ENCODE measurements at regions not wholly inside any gene's neighbourhood (a gene's known extent, or its start where the extent isn't known, plus 50 kb on each side); places are given as distances from the start of the nearest gene placed in this dataset.
"Not testable (repeated sequence)": the region's sequence is repeated elsewhere in the genome, so short reads cannot be mapped to it uniquely, and the experiment has no call there.

DNA sequence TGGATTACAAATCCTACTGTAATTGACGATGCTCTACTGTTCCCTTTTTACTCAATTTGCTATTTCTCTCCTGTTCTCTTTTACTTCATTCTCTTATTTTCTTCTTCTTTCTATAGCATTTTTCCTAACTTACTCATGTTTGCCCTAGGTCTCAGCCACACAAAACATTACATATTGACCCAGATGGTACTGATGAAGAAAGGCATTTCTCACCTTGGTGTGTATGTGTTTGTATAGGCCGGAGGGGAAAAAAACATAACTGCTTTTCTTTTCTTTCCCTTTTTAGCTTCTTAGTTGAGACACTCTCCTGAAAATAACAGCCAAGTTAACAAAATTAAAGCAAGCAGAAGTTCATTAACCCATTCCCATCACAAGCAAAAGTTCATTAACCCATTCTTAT is 1019.8 kb upstream of the CDH18 start:
- no peak for DNase-seq

DNA sequence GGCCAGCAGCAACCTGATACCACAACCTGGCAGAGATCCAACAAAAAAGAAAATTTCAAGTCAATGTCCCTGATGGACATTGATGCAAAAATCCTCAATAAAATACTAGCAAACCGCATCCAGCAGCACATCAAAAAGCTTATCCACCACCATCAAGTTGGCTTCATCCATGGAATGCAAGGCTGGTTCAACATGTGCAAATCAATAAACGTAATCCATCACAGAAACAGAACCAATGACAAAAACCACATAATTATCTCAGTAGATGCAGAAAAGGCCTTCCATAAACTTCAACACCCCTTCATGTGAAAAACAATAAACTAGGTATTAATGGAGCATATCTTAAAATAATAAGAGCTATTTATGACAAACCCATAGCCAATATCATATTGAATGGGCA is 1000.9 kb upstream of the CDH18 start:
- DNase-seq: not testable (repeated sequence)

DNA sequence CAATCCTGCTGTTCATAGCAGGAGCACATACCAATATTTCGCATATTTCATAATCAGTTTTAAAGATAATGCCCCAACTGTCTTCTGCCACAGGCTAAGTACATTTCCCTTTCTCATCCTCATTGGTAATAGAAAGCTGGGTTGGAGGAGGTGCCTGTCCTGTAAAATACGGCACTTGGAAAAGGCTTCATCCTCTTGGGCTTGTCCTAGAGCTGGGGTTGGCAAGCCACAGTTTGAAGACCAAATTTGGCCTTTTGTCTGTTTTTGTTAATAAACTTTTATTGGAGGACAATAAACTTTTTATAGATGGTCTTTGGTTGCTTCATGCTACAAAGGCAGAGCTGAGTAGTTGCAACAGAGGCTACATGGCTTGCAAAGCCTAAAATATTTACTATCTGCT is 997.8 kb upstream of the CDH18 start:
- DNase-seq: no peak

DNA sequence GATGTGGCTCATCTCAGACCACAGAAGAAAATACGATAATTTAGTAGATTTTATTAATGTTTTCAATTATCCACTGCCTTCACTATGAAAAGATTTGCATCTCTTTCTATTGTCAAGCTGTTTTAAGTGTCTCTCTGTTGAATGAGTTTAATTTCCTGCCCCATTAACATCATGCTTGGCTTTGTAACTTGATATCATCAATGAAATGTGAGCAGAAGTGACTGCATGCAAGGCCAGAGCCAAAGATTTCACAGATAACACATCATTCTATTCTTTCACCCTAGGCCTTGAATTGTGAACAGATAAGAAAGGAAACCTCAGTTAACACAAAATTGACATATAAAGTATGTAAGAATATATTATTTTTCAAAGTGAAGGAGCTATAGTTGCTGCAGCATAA is 986.4 kb upstream of the CDH18 start:
- DNase-seq: no peak

DNA sequence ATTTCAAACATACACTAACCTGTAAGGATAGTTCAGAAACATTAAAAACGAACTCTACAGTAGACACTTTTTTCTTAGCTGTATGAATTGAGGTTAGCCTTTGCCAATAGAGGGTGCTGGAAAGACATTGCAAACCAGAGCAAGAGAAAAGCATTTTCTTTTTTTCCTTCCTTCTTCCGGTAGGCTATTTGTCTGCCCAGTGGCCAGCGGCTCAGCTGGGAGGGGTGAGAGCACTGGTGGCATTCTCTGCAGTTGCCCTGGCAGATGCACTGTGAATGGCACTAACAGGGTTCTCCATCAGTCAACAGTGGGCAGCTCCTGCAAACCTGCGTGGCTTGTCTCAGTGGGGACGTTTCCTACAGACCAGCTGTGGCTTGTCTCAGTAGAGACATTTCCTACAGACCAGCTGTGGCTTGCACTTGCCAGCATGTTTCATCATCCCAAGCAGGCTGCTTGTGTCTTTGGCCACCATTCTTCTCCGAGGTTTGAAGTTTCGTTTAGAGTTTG is 984.5 kb upstream of the CDH18 start:
- no peak for DNase-seq

- no peak for DNase-seq
Observed at GRCh38 chr5:20959347-20959746, 971.3 kb upstream of the CDH18 start.

DNA sequence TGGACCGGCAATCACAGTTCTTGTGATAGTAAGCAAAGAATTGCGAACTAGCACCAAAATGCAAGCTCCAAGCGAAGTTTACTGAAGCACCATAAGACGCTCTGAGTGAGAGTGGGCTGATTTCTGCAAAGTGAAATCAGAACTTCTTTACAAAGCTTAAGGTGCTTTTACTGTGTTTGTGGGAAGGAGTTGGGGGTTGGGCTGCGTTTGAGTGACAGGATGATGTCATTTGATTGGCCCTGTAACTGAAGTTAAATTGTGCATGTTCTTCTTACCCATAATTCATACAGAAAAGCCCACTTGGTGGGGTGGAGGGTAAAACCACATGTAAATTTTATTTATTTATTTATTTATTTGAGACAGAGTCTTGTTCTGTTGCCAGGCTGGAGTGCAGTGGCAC is 970.6 kb upstream of the CDH18 start:
- no peak for DNase-seq

DNA sequence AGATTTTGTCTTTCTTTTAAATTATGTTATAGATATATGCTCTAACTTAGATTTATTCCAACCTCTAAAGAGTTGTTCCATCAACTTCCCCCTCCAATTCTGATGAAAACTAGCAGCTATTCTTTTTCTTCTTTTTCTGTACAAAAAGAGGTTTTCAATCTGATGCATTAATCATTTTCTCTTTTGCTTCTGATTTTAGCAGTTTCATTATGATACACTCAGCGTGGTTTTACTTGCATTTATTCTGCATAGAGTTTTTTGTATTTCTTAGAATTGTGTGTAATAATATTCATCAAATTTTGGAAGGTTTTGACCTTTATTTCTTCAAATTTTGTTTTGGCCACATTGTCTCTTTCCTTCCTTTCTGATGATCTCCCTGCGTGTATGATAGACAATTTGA is 968.1 kb upstream of the CDH18 start:
- no peak for DNase-seq

DNA sequence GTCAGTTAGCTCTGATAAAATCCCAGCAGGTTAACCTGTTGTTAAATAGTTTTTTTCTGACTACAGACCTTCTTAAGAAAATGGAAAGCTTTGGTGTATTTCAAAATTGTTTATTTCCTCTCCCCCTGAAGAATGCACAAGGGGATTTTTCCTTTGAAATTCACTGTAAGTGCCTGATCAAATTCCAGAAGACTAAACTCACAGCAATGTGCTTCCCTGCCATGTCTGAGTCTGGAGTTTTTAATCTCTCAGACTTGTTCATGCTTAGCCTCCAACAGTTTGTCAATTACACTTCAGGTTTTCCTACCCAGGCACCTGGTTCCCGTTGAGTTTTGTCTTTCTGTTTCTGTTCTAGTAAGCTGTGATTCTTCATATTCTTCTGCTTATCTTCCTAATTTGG is 961.6 kb upstream of the CDH18 start:
- DNase-seq: no peak

- DNase-seq: not testable (repeated sequence)
Observed at GRCh38 chr5:20943183-20943971, 955.4 kb upstream of the CDH18 start.

DNA sequence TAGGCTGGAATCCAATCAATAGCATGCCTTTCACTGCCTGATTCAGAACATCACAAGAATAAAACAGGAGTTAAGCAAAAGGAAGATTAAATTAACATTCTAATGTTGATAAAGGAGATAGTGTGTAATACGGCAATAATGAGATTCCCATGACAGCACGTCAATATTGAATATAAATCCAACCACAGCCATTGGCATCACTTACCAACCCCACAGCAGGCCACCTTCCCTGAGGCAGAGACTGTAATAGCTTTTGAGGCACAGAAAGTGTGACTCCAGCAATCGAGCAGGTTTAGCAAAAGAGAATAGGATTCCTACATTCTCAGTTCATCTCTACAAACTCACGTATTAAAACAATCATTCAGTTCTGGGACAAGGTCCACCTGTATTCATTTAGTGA is 954.6 kb upstream of the CDH18 start:
- not testable (repeated sequence) for DNase-seq

DNA sequence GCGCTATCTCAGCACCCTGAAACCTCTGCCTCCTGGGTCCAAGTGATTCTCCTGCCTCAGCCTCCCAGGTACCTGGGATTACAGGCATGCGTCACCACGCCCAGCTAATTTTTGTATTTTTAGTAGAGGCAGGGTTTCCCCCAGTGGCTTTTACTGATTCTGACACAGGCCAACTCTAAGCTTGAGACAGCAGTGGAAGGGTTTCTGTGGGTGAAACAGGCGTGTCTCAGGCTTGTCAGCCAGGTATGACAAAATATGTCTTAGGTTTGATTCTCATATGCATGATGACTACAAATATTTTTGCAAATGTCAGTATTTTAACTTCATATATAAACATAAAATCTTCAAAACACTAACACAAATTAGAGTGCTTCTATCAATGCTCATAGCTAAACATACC is 952.8 kb upstream of the CDH18 start:
- DNase-seq: not testable (repeated sequence)

- not testable (repeated sequence) for DNase-seq
Observed at GRCh38 chr5:20890936-20891335, 902.9 kb upstream of the CDH18 start.

DNA sequence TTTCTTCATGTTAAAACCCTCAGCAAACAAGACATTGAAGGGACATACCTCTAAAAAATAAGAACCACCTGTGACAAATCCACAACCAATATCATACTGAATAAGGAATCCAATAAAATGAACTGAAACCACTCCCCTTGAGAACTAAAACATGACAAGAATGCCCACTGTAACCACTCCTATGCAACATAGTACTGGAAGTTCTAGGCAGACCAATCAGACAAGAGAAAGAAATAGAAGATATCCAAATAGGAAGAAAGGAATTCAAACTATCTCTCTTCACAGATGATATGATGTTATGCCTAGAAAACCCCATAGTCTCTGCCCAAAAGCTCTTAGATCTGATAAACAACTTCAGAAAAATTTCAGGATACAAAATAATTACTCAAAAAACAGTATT is 887.7 kb upstream of the CDH18 start:
- DNase-seq: not testable (repeated sequence)

GRCh38 chr5:20865892-20866291 is 877.9 kb upstream of the CDH18 start:
- DNase-seq: not testable (repeated sequence)

GRCh38 chr5:20833081-20833627 is 845.2 kb upstream of the CDH18 start:
- DNase-seq: no peak

DNA sequence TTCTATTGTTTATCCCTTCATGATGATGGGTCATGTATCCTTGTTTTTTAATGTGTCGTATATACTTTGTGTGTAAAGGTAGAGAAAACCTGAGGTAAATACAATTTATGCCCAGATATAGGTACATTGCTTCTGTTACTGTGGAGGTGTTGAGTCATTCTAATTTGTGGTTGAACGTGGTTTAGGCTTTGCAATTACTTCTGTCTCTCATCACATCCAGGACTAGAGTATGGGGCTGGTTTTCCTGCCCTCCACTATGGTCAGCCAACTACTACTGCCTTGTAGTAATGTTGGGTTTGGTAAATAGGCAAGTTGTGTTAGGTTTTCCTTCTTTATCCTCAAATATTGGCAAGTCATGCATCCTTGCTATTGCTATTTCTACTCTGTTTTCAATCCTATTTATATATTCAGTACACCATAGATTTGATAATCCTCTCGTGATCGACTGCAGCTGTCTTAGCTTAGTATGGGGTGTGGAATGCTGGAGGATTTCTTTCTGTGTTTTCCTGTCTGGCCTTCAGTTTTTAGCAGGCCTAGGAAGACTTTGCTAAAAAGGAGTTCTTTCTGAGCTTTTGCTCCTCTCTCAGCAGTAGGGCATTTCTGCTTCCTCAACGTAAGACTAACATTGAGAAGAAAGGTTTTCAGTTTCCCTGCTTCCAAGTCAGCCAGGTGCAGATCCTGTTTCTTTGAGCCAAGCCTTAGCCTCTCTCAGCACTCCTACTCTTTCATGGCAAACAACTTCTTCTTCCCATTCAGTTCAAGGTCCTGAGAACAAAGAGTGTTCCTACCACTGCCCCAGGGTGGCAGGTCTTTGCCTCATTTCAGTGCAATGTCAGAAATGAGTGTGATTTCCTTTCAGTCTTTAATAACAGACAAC is 844.4 kb upstream of the CDH18 start:
- DNase-seq: no peak

- DNase-seq: not testable (repeated sequence)
Observed at GRCh38 chr5:20825951-20826350, 838.0 kb upstream of the CDH18 start.

DNA sequence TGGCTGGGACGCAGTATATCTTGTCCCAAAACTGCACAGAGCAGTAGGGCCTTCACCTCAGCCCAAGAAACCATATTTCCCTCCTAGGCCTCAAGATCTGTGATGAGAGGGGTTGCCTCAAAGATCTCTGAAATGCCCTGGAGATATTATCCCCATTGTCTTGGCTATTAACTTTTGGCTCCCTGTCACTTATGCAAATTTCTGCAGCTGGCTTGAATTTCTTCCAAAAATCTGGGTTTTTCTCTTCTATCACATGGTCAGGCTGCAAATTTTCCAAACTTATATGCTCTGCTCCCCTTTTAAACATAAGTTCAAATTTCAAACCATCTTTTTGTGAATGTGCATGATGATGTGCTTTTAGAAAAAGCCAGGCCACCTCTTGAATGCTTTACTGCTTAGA is 809.2 kb upstream of the CDH18 start:
- DNase-seq: not testable (repeated sequence)

DNA sequence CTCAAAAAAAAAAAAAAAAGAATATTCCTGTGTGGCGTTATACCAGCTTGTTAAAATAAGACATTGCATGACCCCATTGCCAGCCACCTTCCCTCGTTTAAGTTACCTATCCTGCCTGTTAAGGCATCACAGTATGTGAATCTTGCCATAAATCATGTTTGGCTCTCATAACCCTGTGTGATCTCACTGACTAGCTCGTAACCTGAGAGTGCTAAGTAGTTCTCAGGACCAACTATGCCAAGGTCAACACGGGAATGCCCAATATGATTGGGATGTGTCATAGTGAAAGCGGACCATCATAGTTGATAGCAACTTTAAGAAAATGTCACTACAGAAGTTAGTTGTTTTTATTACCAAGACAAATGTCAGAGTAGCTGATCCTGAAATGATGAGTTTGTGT is 796.8 kb upstream of the CDH18 start:
- not testable (repeated sequence) for DNase-seq

- not testable (repeated sequence) for DNase-seq
Observed at GRCh38 chr5:20783484-20783883, 795.5 kb upstream of the CDH18 start.

- not testable (repeated sequence) for DNase-seq
Observed at GRCh38 chr5:20771338-20771737, 783.3 kb upstream of the CDH18 start.

DNA sequence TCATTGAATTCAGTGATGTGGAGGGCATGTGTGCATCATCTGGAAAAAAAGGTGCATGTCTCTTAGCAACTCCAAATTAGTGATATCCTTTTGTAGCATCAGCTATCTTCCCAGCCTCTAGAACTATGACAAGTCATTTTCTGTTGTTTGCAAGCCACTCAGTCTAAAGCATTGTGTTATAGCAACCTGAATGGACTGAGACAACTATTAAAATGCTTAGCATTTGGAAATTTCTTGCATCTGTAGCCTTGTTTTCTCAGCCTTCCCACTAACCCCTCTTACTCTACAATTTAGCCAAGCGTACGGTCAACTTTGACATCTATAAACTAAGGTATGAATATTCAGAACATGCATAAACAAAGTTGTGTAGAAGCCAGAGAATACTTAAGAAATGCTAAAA is 777.1 kb upstream of the CDH18 start:
- DNase-seq: not testable (repeated sequence)

GRCh38 chr5:20759459-20759858 is 771.5 kb upstream of the CDH18 start:
- not testable (repeated sequence) for DNase-seq

Measured in CD4-positive, alpha-beta T cell treated with Interleukin-17A for 1 hour (primary cell).